Lower leg skin (tissue), 3 donors: ENCODE measurements at regions not wholly inside any gene's neighbourhood (a gene's known extent, or its start where the extent isn't known, plus 50 kb on each side); places are given as distances from the start of the nearest gene placed in this dataset.

Experiments used
- CTCF ChIP-seq, 3 donors: fragments of 450-650 bp; IDR thresholded peaks; one replicate each; pipeline ENCODE4 v1.5.1; 2016; ENCODE audit warnings: antibody characterized with exemption in 3 of 3, mild to moderate bottlenecking in 3 of 3, moderate library complexity in 2 of 3
- POLR2A ChIP-seq, 2 donors: fragments of 450-650 bp; IDR thresholded peaks; one replicate each; pipeline ENCODE4 v1.6.1; 2016 to 2017; ENCODE audit warnings: antibody characterized with exemption in 2 of 2, mild to moderate bottlenecking in 1 of 2, moderate library complexity in 1 of 2

- no peak for TF ChIP-seq CTCF (IDR thresholded peaks at IDR 0.05)
- TF ChIP-seq POLR2A (IDR thresholded peaks at IDR 0.05), result no peak
Measured at GRCh38 chr2:144776766-144777165, 256.8 kb upstream of the ZEB2 start.
